HL-60 (cell line): ENCODE measurements at regions not wholly inside any gene's neighbourhood (a gene's known extent, or its start where the extent isn't known, plus 50 kb on each side); places are given as distances from the start of the nearest gene placed in this dataset.

Experiments
- DNase-seq, 2 experiments: peaks; one replicate each; pipeline ENCODE4 v3.0.0-alpha.2; 2010 to 2020; ENCODE audit warnings: low read depth in 1 of 2, low spot score in 1 of 2
- H3K27ac ChIP-seq: fragments of 250-450 bp; sonication (Bioruptor Pico); replicated peaks from 2 replicates; pipeline ENCODE4 v1.5.1; 2020; ENCODE audit warnings: mild to moderate bottlenecking, moderate library complexity
- H3K27me3 ChIP-seq: fragments of 250-450 bp; sonication (Bioruptor Pico); 2 replicates; pipeline ENCODE4 v1.5.1; 2021; ENCODE audit warnings: mild to moderate bottlenecking, moderate library complexity; ENCODE audit not compliant: insufficient read depth, poor library complexity, severe bottlenecking
- H3K4me3 ChIP-seq: replicated peaks from 2 replicates; pipeline ENCODE4 v1.5.1; 2011; ENCODE audit warnings: mild to moderate bottlenecking, control low read depth, low read length; ENCODE audit not compliant: insufficient read depth
- CTCF ChIP-seq: IDR thresholded peaks from one replicate; pipeline ENCODE4 v1.5.1; 2011; ENCODE audit warnings: low read length, control low read depth, inconsistent platforms; ENCODE audit not compliant: insufficient read depth
- GABPA ChIP-seq: IDR thresholded peaks from 2 replicates; pipeline ENCODE4 v1.6.1; 2012; ENCODE audit warnings: low read depth
- POLR2AphosphoS5 ChIP-seq: IDR thresholded peaks from 2 replicates; pipeline ENCODE4 v1.6.1; 2012; ENCODE audit warnings: low read depth
- SPI1 ChIP-seq: IDR thresholded peaks from 2 replicates; pipeline ENCODE4 v1.6.1; 2012; ENCODE audit warnings: low read depth, mild to moderate bottlenecking, borderline replicate concordance
- TF ChIP-seq, protein P1 (sequence below): IDR thresholded peaks from 2 replicates; pipeline ENCODE4 v1.6.1; 2012; ENCODE audit warnings: low read depth; ENCODE audit not compliant: insufficient replicate concordance

DNA sequence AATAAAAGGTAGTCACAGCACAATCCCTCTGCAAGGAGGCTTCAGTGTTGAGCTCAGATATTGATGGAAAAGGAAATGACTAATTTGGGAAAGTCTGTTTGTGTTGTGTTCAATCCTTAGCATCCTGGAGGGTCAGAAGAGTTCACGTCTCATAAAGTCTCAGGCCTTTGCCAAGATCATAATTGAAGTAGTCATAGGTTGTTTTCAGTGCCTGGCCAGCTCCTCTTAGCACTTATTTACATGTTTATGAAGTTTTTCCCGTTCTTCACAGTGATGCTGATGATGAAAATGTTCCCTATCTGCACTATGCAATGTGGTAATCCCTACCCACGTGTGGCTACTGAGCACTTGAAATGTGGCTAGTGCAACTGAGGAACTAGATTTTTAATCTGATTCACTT lies 61.6 kb upstream of the TGFBR2 start:
- no peak for TF ChIP-seq POLR2AphosphoS5
- TF ChIP-seq, protein P1, sequence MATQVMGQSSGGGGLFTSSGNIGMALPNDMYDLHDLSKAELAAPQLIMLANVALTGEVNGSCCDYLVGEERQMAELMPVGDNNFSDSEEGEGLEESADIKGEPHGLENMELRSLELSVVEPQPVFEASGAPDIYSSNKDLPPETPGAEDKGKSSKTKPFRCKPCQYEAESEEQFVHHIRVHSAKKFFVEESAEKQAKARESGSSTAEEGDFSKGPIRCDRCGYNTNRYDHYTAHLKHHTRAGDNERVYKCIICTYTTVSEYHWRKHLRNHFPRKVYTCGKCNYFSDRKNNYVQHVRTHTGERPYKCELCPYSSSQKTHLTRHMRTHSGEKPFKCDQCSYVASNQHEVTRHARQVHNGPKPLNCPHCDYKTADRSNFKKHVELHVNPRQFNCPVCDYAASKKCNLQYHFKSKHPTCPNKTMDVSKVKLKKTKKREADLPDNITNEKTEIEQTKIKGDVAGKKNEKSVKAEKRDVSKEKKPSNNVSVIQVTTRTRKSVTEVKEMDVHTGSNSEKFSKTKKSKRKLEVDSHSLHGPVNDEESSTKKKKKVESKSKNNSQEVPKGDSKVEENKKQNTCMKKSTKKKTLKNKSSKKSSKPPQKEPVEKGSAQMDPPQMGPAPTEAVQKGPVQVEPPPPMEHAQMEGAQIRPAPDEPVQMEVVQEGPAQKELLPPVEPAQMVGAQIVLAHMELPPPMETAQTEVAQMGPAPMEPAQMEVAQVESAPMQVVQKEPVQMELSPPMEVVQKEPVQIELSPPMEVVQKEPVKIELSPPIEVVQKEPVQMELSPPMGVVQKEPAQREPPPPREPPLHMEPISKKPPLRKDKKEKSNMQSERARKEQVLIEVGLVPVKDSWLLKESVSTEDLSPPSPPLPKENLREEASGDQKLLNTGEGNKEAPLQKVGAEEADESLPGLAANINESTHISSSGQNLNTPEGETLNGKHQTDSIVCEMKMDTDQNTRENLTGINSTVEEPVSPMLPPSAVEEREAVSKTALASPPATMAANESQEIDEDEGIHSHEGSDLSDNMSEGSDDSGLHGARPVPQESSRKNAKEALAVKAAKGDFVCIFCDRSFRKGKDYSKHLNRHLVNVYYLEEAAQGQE = no peak
- no peak for TF ChIP-seq GABPA
- no peak for TF ChIP-seq CTCF
- no peak for TF ChIP-seq SPI1
- no peak overlapping the region for H3K27ac ChIP-seq
- no peak for DNase-seq
- H3K27me3 ChIP-seq = no peaks in the 10 kb centered on the region
- H3K4me3 ChIP-seq = no peak overlapping the region

DNA sequence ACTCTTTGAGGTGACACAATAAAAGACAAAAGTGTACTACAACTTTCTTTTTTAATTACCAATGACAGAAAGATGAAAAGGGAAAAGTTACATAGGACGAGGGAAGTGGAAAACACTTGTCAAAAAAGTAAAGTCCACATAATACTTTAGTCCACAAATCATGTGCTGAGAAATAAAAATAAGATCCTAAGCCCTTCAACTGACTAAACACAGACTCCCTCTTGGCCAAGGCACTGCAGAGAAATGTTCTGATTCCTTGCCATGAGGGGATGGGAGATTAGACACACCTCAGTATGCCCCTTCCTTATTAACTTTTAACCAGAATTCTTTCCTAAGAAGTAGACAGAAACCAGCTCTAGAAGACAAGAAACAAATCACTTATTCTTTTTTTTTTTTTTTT lies 59.5 kb upstream of the TGFBR2 start:
- Histone ChIP-seq H3K4me3 (no peak overlapping the region), H3K27ac (no peak overlapping the region), H3K27me3 (no peaks in the 10 kb centered on the region)
- DNase-seq = no peak
- TF ChIP-seq, protein P1 = no peak
- TF ChIP-seq CTCF (no peak), GABPA (no peak), POLR2AphosphoS5 (no peak), SPI1 (no peak)

- no peak overlapping the region for H3K27ac ChIP-seq
- no peak overlapping the region for H3K4me3 ChIP-seq
- TF ChIP-seq, protein P1 = no peak
- TF ChIP-seq SPI1 (no peak), GABPA (no peak), POLR2AphosphoS5 (no peak), CTCF (no peak)
- DNase-seq = no peak
- H3K27me3 ChIP-seq = no peaks in the 10 kb centered on the region
Measured at GRCh38 chr3:30547716-30548115, 58.7 kb upstream of the TGFBR2 start.
